ENCODE measurements at regions not wholly inside any gene's neighbourhood (a gene's known extent, or its start where the extent isn't known, plus 50 kb on each side); places are given as distances from the start of the nearest gene placed in this dataset.

- no peak overlapping the region for H3K4me3 Mint-ChIP-seq
- H3K27ac Mint-ChIP-seq = no peak overlapping the region
- H3K36me3 Mint-ChIP-seq (ENCODE audit: low read depth) = no peaks in the 10 kb centered on the region
- TF ChIP-seq CTCF (IDR thresholded peaks at IDR 0.05; ENCODE audit: unreplicated experiment in 3 of 3) = no peak
- H3K4me1 Mint-ChIP-seq = no peaks in the 10 kb centered on the region
- H3K9me3 Mint-ChIP-seq = peaks cover 4% of the 10 kb centered on the region
- peaks cover 7% of the 10 kb centered on the region for H3K27me3 Mint-ChIP-seq (ENCODE audit: low read depth)
Observed at GRCh38 chr10:3723766-3724165, 61.2 kb downstream of the KLF6 start.

- Mint-ChIP-seq H3K27ac (no peak overlapping the region), H3K4me1 (peaks cover 5% of the 10 kb centered on the region), H3K36me3 (ENCODE audit: low read depth) (no peaks in the 10 kb centered on the region), H3K4me3 (no peak overlapping the region), H3K27me3 (ENCODE audit: low read depth) (peaks cover 7% of the 10 kb centered on the region), H3K9me3 (no peaks in the 10 kb centered on the region)
- TF ChIP-seq CTCF (IDR thresholded peaks at IDR 0.05; ENCODE audit: unreplicated experiment in 3 of 3) = no peak
Observed at GRCh38 chr10:3720228-3721019, 64.6 kb downstream of the KLF6 start.

GRCh38 chr10:3719024-3719843 lies 65.8 kb downstream of the KLF6 start:
- H3K36me3 Mint-ChIP-seq (ENCODE audit: low read depth) = no peaks in the 10 kb centered on the region
- no peak overlapping the region for H3K4me3 Mint-ChIP-seq
- no peak overlapping the region for H3K27ac Mint-ChIP-seq
- H3K4me1 Mint-ChIP-seq = peaks cover 5% of the 10 kb centered on the region
- TF ChIP-seq CTCF (IDR thresholded peaks at IDR 0.05; ENCODE audit: unreplicated experiment in 3 of 3) = no peak
- H3K27me3 Mint-ChIP-seq (ENCODE audit: low read depth) = peaks cover 7% of the 10 kb centered on the region
- H3K9me3 Mint-ChIP-seq = no peaks in the 10 kb centered on the region

GRCh38 chr10:3716093-3716492 lies 68.9 kb downstream of the KLF6 start:
- Mint-ChIP-seq H3K9me3 (peaks cover 11% of the 10 kb centered on the region), H3K36me3 (ENCODE audit: low read depth) (peaks cover 3% of the 10 kb centered on the region), H3K4me1 (peaks cover 5% of the 10 kb centered on the region), H3K27me3 (ENCODE audit: low read depth) (peaks cover 7% of the 10 kb centered on the region), H3K27ac (no peak overlapping the region), H3K4me3 (no peak overlapping the region)
- no peak for TF ChIP-seq CTCF (IDR thresholded peaks at IDR 0.05; ENCODE audit: unreplicated experiment in 3 of 3)

GRCh38 chr10:3714967-3715366 lies 70.0 kb downstream of the KLF6 start:
- Mint-ChIP-seq H3K4me3 (no peak overlapping the region), H3K4me1 (peaks cover 5% of the 10 kb centered on the region), H3K36me3 (ENCODE audit: low read depth) (peaks cover 6% of the 10 kb centered on the region), H3K9me3 (peaks cover 13% of the 10 kb centered on the region), H3K27ac (no peak overlapping the region), H3K27me3 (ENCODE audit: low read depth) (no peaks in the 10 kb centered on the region)
- no peak for TF ChIP-seq CTCF (IDR thresholded peaks at IDR 0.05; ENCODE audit: unreplicated experiment in 3 of 3)
